ENCODE measurements at regions not wholly inside any gene's neighbourhood (a gene's known extent, or its start where the extent isn't known, plus 50 kb on each side); places are given as distances from the start of the nearest gene placed in this dataset.

- DNase-seq (ENCODE audit: extremely low read depth in 1 of 2, low read depth in 1 of 2): no peak
Observed at GRCh38 chr16:85497622-85498314, 115.4 kb upstream of the GSE1 start.

- DNase-seq (ENCODE audit: extremely low read depth in 1 of 2, low read depth in 1 of 2): no peak
Observed at GRCh38 chr16:85498607-85499006, 114.5 kb upstream of the GSE1 start.

DNA sequence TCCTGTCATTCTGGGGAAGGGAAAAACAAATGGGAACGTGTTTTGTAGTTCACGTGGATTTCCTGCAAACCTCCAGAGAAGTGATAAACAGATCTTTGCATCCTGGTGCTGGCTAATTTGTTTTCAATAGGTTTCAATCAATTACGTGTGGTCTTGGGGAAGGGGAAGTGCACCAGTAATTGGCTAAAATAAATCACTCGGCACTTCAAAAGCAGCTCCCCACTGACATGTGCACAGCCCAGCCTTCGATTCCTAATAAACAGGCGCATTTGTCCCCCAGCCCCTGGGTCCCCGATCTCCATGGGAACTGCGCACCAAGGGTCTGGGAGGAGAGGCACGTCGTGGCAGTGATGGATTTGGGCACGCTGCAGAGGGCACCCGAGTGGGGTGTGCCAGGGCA is 112.9 kb upstream of the GSE1 start:
- DNase-seq (ENCODE audit: extremely low read depth in 1 of 2, low read depth in 1 of 2): no peak

DNA sequence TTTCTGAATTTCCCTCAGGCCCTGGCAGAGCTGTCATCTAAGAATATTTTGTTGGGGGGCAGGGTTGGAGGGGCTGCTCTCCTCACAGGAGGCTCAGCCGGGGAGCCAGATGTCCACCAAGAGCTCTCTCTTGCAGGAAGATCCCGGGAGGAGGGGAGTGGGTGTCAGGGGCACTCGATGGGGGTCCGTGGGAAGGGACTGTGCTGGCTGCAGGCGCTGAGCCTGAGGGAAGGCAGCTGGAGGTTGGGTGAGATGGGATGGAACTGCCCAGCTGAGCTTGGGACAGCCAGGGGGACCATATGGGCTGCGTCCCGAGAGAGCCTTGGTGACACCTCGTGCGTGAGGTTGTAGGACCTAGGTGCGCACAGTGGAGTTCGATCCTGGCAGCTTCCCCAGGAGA is 111.2 kb upstream of the GSE1 start:
- DNase-seq (ENCODE audit: extremely low read depth in 1 of 2, low read depth in 1 of 2): no peak

DNA sequence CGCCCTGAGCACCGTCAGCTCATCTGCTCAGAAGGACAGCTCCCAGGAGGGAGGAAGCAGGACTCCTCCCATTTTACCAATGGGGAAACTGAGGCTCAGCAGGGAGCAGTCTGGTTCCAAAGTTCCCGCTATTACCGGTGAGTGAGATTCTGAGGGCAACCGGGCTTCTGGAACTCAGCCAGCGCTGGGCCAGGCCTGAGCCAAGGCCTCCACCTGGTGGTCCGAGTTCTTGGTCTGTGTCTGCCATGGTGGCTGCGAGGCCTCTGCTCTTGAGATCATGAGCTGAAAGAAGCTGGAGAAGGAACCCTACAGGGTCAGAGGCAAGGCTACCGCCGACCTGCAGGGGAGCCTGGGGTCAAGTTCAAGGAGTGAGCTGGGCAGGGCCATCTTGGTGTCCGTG is 110.8 kb upstream of the GSE1 start:
- no peak for DNase-seq (ENCODE audit: extremely low read depth in 1 of 2, low read depth in 1 of 2)

DNA sequence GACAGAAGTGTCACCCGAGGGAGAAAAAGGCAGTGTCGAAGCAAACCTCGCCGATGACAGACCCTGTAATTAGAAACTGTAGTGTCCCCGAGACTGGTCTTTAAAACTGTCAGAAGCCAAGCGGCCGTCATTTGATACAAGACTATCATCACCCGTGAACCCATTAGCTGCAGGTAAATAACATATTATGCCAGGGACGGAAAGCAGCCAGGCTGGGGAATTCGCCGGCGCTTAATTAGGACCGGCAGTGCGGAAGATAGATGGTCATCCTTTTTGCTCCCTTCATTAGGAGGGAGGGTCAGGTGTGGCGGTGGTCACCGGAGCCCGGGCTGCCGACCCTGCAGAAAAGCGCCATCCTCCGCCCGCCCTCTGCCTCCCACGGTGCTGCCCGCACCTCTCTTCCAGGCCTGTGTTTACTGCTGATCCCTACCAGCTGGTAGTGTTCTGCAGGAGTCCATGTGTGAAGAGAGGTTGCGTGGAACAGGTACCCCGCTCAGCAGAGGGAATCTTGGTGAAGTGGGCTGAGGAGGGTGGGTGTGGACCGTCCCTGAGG is 109.4 kb upstream of the GSE1 start:
- DNase-seq (ENCODE audit: extremely low read depth in 1 of 2, low read depth in 1 of 2): no peak

DNA sequence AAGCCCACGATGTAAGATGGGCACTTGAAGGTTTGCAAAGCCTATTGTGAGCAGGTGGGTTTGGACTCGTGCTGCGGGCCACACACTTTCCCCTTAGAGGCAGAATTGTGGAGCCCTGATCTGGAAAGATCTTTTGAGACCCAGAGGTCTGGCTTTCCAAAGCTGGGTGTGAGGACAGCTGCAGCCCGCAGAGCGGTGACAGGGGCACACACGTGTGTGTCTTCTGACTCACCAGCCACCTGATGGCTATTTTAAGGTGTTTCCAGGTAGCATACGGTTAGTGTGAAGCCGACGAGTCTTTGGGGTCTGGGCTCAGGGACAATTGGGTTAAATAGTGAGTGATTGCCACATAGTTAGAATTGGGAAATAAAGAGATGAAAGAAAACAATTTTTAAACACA is 108.9 kb upstream of the GSE1 start:
- DNase-seq (ENCODE audit: extremely low read depth in 1 of 2, low read depth in 1 of 2): no peak

DNA sequence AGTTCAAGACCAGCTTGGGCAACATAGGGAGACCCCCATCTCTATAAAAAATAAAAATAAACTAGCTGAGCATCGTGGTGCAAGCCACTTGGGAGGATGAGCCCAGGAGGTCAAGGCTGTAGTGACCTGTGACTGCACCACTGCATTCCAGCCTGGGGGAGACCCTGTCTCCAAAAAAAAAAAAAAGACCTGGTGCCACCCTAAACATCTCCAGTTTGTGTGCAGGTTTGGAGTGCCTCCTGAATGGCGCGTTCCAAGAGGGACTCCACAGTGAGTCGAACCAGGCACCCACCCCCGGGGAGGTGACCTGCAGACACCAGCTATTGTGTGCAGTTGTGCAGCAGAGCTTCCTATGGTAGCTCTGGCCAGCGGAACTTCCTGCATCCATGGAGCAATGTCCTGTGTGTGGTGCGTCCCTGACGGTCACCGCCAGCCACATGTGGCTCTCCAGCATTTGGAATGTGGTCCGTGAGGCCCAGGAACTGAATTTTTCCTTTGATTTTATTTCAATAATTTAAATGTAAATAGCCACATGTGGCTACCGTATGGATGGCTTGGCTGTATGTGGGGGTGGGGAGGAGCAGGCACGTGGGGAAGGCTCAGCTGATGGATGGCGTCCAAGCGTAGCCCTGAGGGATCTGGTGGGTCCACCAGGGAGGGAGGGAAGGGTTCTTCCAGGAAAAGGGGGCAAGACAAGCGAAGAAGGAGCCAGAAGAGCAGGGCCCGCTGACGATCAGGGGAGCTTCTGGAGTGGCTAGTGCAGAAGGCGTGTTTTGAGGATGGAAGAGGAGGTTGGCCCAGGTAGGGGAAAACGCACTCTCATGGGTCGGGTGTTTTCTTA is 107.1 kb upstream of the GSE1 start:
- DNase-seq (ENCODE audit: extremely low read depth in 1 of 2, low read depth in 1 of 2): no peak

DNA sequence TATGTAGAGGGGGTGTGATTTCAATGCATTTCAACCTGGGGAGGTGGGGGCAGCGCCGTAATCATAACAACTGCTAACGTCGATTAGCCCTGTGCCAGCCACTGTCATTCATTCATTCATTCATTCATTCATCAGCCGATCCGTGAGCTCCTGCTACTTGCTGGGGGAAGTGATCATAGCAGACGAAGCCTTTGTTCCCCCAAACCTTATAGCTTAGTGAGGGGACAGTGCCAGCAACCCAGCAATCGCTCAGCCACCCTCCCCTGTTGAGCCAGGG is 106.5 kb upstream of the GSE1 start:
- DNase-seq (ENCODE audit: extremely low read depth in 1 of 2, low read depth in 1 of 2): no peak

- no peak for DNase-seq (ENCODE audit: extremely low read depth in 1 of 2, low read depth in 1 of 2)
Observed at GRCh38 chr16:85507342-85507741, 105.8 kb upstream of the GSE1 start.

DNA sequence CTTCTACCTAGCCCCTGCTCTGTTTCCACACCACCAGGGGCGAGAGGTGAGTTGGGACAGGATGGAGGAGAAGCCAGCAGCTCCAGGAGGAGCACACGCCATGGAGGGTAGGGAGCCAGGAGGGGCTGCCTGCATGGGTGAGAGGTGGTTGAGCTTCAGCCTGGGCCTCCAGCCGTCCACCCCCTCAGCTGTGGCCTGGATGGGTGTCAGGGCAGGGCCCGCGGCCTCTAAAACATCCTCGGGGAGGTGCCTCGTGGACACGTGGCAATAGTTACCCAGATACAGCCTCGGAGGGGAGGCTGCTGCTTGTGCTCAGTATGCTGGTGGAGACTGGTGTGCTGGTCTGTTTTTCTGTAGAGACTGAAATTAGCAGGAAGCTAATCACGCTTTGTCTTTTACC is 104.7 kb upstream of the GSE1 start:
- DNase-seq (ENCODE audit: extremely low read depth in 1 of 2, low read depth in 1 of 2): no peak

DNA sequence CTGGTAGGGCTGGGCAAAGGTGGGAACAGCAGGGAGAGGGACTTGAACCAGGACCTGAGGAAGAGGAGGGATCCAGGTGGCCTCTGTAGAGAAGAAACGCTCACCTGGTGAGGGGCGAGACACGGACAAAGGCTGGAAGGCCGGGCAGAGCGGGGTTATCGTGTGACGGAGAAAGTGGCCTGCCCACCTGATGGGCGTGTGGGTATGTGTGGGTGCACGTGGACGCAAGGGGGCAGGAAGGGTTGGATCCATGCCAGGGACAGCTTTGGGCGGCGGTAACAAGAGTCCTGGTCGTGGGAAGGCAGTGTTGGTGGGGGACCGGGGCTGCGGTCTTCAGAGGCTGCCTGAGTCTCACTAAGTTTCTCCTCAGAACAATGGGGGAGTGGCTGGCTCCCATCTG is 104.1 kb upstream of the GSE1 start:
- no peak for DNase-seq (ENCODE audit: extremely low read depth in 1 of 2, low read depth in 1 of 2)

DNA sequence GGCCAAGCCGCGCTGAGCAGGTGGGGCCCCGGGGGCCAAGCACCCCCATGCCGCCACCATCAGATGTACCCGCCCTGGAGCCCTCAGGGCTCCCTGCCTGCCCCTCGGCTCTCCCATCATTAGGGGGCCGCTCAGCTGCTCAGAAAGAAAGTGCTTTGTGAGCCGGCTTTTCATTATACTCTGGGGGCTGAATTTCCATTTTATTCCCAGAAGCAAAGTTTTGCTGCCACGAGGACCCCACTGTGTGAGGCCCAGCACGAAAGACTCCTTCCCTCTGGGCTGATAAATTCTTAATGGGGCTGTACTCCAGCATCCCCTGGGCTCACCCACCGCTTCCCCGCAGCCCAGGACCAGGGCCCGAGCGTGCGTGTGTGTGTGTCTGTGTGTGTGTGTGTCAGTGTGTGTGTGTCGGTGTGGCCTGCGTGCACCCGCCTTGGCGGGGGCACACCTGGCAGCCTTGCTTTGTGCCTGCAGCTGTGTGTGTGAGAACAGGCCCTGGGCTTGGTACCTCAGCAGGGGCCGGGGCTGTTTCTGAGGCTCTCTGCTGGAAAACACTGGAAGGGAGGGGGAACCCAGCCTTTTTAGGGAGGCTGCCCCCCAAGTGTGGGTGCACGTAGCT is 103.0 kb upstream of the GSE1 start:
- DNase-seq (ENCODE audit: extremely low read depth in 1 of 2, low read depth in 1 of 2): no peak

DNA sequence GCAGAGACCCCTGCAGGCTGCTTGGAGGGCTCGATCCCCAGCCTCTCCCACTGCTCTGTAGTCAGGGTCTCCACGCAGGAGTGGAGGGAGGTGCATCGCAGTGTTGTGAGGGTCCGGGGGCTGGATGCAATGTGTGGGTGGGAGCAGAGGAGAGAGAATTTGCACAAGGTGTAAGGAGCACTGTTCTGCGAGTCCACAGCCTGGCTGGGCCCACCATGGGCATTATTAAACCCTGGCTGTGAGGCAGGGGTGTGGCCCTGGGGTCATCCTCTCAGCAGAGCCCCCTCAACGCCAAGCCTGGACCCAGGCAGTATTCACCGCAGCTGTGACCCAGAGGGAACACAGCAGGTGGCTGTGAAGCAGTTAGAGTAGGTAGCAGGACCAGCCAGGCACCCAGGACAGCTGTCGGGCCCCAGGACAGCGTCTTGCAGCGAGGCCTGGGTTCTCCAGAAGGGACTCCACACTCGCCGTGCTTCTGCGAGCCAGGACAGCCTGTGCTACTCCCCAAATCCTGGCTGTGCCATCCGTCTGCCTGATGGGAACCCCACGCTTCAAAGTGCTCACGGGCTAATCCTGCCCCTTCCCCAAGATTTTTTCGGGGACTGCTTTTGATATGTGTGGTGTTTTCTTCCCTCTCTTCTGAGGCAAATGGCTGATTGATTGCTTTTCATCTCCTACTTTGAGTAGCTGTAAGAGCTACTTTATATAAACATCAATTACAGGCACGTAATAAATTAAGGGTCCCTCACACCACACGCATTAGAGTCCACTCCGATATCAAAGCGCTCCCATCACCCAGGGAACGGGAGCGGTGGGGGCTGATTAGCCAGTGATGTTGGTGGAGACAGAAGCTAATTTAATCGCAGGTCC is 100.9 kb upstream of the GSE1 start:
- no peak for DNase-seq (ENCODE audit: extremely low read depth in 1 of 2, low read depth in 1 of 2)

- DNase-seq (ENCODE audit: extremely low read depth in 1 of 2, low read depth in 1 of 2): no peak
Observed at GRCh38 chr16:85512808-85513115, 100.4 kb upstream of the GSE1 start.

- no peak for DNase-seq (ENCODE audit: extremely low read depth in 1 of 2, low read depth in 1 of 2)
Observed at GRCh38 chr16:85513180-85513579, 99.9 kb upstream of the GSE1 start.

GRCh38 chr16:85513649-85514048 is 99.5 kb upstream of the GSE1 start:
- no peak for DNase-seq (ENCODE audit: extremely low read depth in 1 of 2, low read depth in 1 of 2)

- no peak for DNase-seq (ENCODE audit: extremely low read depth in 1 of 2, low read depth in 1 of 2)
Observed at GRCh38 chr16:85514295-85514597, 98.9 kb upstream of the GSE1 start.

DNA sequence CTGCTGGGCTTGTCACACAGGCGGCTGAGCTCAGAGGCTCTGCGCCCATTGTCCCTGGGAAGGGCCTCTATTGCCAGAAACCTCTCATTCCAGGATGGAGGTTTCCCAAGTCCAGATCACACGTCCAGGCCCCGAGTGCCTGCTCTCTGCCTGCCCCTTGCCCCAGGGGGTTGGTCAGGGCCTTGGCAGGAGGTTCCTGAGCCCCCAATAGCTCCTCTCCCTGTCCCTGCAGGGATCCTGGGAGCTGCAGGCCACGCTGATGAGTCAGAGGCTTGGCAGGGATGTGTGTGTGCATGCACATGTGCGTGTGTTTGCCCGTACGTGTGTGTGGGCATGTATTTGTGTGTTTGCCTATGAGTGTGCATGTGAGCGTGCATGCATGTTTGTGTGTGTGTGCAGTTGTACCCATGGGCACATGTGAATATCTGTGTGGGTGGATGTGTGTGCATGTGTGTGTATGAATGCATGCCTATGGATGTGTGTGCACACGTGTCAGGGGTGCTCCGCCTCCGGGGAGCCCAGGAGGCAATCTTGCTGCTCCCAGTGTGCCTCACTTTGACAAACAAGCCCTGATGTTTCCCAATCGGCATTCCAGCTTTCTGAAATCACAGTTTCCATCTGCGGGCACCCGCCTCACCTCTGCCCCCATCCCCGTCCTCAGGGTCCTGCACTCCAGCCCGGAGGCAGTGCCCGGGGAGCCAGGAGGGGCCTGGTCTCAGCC is 98.4 kb upstream of the GSE1 start:
- no peak for DNase-seq (ENCODE audit: extremely low read depth in 1 of 2, low read depth in 1 of 2)

GRCh38 chr16:85515319-85515745 is 97.8 kb upstream of the GSE1 start:
- DNase-seq (ENCODE audit: extremely low read depth in 1 of 2, low read depth in 1 of 2): no peak
